ENCODE measurements at regions not wholly inside any gene's neighbourhood (a gene's known extent, or its start where the extent isn't known, plus 50 kb on each side); places are given as distances from the start of the nearest gene placed in this dataset.

GRCh38 chr20:1784586-1784985 is 110.6 kb upstream of the SIRPA start:
- no peak for DNase-seq

- no peak for DNase-seq
These were observed 112.0 kb upstream of the SIRPA start for GRCh38 chr20:1783245-1783644.

- no peak for DNase-seq
These were observed 113.0 kb upstream of the SIRPA start for GRCh38 chr20:1782181-1782580.

GRCh38 chr20:1779567-1779966 is 115.6 kb upstream of the SIRPA start:
- DNase-seq, result no peak

GRCh38 chr20:1778338-1778737 is 116.9 kb upstream of the SIRPA start:
- DNase-seq, result no peak

- no peak for DNase-seq
These were observed 117.8 kb upstream of the SIRPA start for GRCh38 chr20:1777476-1777820.

- DNase-seq, result peak; percentile 85
These were observed 118.3 kb upstream of the SIRPA start for GRCh38 chr20:1776681-1777475.

GRCh38 chr20:1775117-1775516 is 117.5 kb upstream of the SIRPG start:
- DNase-seq, result no peak

GRCh38 chr20:1774479-1774878 is 116.9 kb upstream of the SIRPG start:
- DNase-seq, result no peak

GRCh38 chr20:1773816-1774215 is 116.2 kb upstream of the SIRPG start:
- DNase-seq, result no peak

- DNase-seq, result no peak
These were observed 111.9 kb upstream of the SIRPG start for GRCh38 chr20:1769491-1769890.

- no peak for DNase-seq
These were observed 109.2 kb upstream of the SIRPG start for GRCh38 chr20:1766731-1767130.

GRCh38 chr20:1764136-1765033 is 106.8 kb upstream of the SIRPG start:
- DNase-seq, result peak; percentile 65

GRCh38 chr20:1761598-1761997 is 104.0 kb upstream of the SIRPG start:
- DNase-seq, result no peak

- no peak for DNase-seq
These were observed 103.5 kb upstream of the SIRPG start for GRCh38 chr20:1761116-1761515.

GRCh38 chr20:1758765-1759164 is 101.2 kb upstream of the SIRPG start:
- DNase-seq, result no peak

GRCh38 chr20:1757606-1758512 is 100.3 kb upstream of the SIRPG start:
- no peak for DNase-seq

- no peak for DNase-seq
These were observed 99.5 kb upstream of the SIRPG start for GRCh38 chr20:1757072-1757471.

- no peak for DNase-seq
These were observed 97.2 kb upstream of the SIRPG start for GRCh38 chr20:1754749-1755148.

GRCh38 chr20:1754306-1754705 is 96.7 kb upstream of the SIRPG start:
- DNase-seq, result no peak

GRCh38 chr20:1752045-1752444 is 94.5 kb upstream of the SIRPG start:
- DNase-seq, result no peak

GRCh38 chr20:1748777-1749176 is 91.2 kb upstream of the SIRPG start:
- DNase-seq, result no peak

- DNase-seq, result no peak
These were observed 90.5 kb upstream of the SIRPG start for GRCh38 chr20:1747953-1748577.
